Colonic mucosa (tissue), 4 donors: ENCODE measurements at regions not wholly inside any gene's neighbourhood (a gene's known extent, or its start where the extent isn't known, plus 50 kb on each side); places are given as distances from the start of the nearest gene placed in this dataset.

Experiments
- DNase-seq: peaks from one replicate; pipeline ENCODE4 v3.0.0-alpha.2; 2020
- H3K27ac ChIP-seq: fragments of 200-600 bp; one replicate; pipeline ENCODE4 v1.8.0; 2021
- H3K27me3 ChIP-seq: fragments of 200-600 bp; one replicate; pipeline ENCODE4 v1.8.0; 2021
- H3K36me3 ChIP-seq: fragments of 200-600 bp; one replicate; pipeline ENCODE4 v1.8.0; 2021
- H3K4me1 ChIP-seq: fragments of 200-600 bp; one replicate; pipeline ENCODE4 v1.8.0; 2021; ENCODE audit warnings: mild to moderate bottlenecking
- H3K4me3 ChIP-seq: fragments of 200-600 bp; one replicate; pipeline ENCODE4 v1.8.0; 2021
- H3K9ac ChIP-seq, 2 donors: one replicate each; pipeline ENCODE4 v1.7.0; 2013; ENCODE audit warnings: control low read depth in 2 of 2, low read depth in 2 of 2, low read length in 2 of 2
- H3K9me3 ChIP-seq: fragments of 200-600 bp; one replicate; pipeline ENCODE4 v1.8.0; 2021
- CTCF ChIP-seq: fragments of 200-600 bp; IDR thresholded peaks from one replicate; pipeline ENCODE4 v1.8.0; 2022; ENCODE audit warnings: antibody characterized with exemption, mild to moderate bottlenecking
- intact Hi-C: fragments of 100-400 bp; cut with DNase I; formaldehyde crosslinking; loops from one replicate; pipeline ENCODE4 v1.14.1; 2022
- donor health status: healthy.
- donor health status: DM: no; HTN: no; CAD: no.
- donor health status: DM: no; HTN: no; CAD: no.

- Histone ChIP-seq H3K4me3 (no peak overlapping the region), H3K27me3 (no peaks in the 10 kb centered on the region), H3K36me3 (no peaks in the 10 kb centered on the region), H3K27ac (no peak overlapping the region), H3K9me3 (no peaks in the 10 kb centered on the region), H3K4me1 (no peaks in the 10 kb centered on the region), H3K9ac (no peak overlapping the region)
- no peak for TF ChIP-seq CTCF
- DNase-seq: no peak
- intact Hi-C loops: no loop called here
Observed at GRCh38 chr6:104284872-104285271, 574.8 kb downstream of the HACE1 start.

GRCh38 chr6:104282581-104282980, 577.1 kb downstream of the HACE1 start:
- H3K36me3 ChIP-seq: no peaks in the 10 kb centered on the region
- no peak overlapping the region for H3K9ac ChIP-seq

GRCh38 chr6:104281370-104281769, 578.3 kb downstream of the HACE1 start:
- Histone ChIP-seq H3K4me1 (no peaks in the 10 kb centered on the region), H3K9ac (no peak overlapping the region), H3K9me3 (no peaks in the 10 kb centered on the region), H3K27me3 (no peaks in the 10 kb centered on the region), H3K4me3 (no peak overlapping the region), H3K36me3 (no peaks in the 10 kb centered on the region), H3K27ac (no peak overlapping the region)
- DNase-seq: no peak
- no peak for TF ChIP-seq CTCF
- intact Hi-C loops: no loop called here

More at GRCh38 chr6:104282581-104282980, 577.1 kb downstream of the HACE1 start:
- H3K27me3 ChIP-seq: no peaks in the 10 kb centered on the region
- H3K9me3 ChIP-seq: no peaks in the 10 kb centered on the region
- H3K4me3 ChIP-seq: no peak overlapping the region
- no peaks in the 10 kb centered on the region for H3K4me1 ChIP-seq
- DNase-seq: no peak
- TF ChIP-seq CTCF: no peak
- H3K27ac ChIP-seq: no peak overlapping the region
- intact Hi-C loops: no loop called here

GRCh38 chr6:104268389-104268788, 591.3 kb downstream of the HACE1 start:
- H3K4me3 ChIP-seq: no peak overlapping the region
- no peak for TF ChIP-seq CTCF

GRCh38 chr6:104266922-104267321, 592.8 kb downstream of the HACE1 start:
- intact Hi-C loops: no loop called here
- no peak for TF ChIP-seq CTCF
- Histone ChIP-seq H3K4me3 (no peak overlapping the region), H3K4me1 (no peaks in the 10 kb centered on the region), H3K36me3 (no peaks in the 10 kb centered on the region), H3K9me3 (no peaks in the 10 kb centered on the region), H3K27ac (no peak overlapping the region), H3K27me3 (no peaks in the 10 kb centered on the region), H3K9ac (no peak overlapping the region)
- DNase-seq: no peak

More at GRCh38 chr6:104268389-104268788, 591.3 kb downstream of the HACE1 start:
- Histone ChIP-seq H3K27ac (no peak overlapping the region), H3K4me1 (no peaks in the 10 kb centered on the region), H3K9me3 (no peaks in the 10 kb centered on the region), H3K36me3 (no peaks in the 10 kb centered on the region), H3K9ac (no peak overlapping the region), H3K27me3 (no peaks in the 10 kb centered on the region)
- intact Hi-C loops: no loop called here
- DNase-seq: no peak

GRCh38 chr6:104256646-104257045, 603.1 kb downstream of the HACE1 start:
- intact Hi-C loops: no loop called here
- no peak overlapping the region for H3K4me3 ChIP-seq
- DNase-seq: no peak
- no peaks in the 10 kb centered on the region for H3K4me1 ChIP-seq
- H3K27ac ChIP-seq: no peak overlapping the region
- no peaks in the 10 kb centered on the region for H3K36me3 ChIP-seq
- TF ChIP-seq CTCF: no peak
- no peaks in the 10 kb centered on the region for H3K9me3 ChIP-seq
- no peak overlapping the region for H3K9ac ChIP-seq
- no peaks in the 10 kb centered on the region for H3K27me3 ChIP-seq
